ENCODE measurements at regions not wholly inside any gene's neighbourhood (a gene's known extent, or its start where the extent isn't known, plus 50 kb on each side); places are given as distances from the start of the nearest gene placed in this dataset.

GRCh38 chr4:177532358-177532757, 90.1 kb upstream of the AGA start:
- H3K36me3 ChIP-seq (ENCODE audit: control insufficient read depth, insufficient read depth, low read length): no peaks in the 10 kb centered on the region
- H2AK9ac ChIP-seq (replicated peaks; ENCODE audit: low read depth, low read length, poor library complexity): no peak overlapping the region
- ATAC-seq (ENCODE audit: low read depth) (no peak), DNase-seq (peak; percentile 19)
- H3K4me1 ChIP-seq (ENCODE audit: control insufficient read depth, insufficient read depth, low read length): 0 out of 2 replicates have a peak, but pooled peaks cover 3% of the 10 kb centered on the region
- H3K9me3 ChIP-seq (ENCODE audit: control insufficient read depth, insufficient read depth, low read length): no peaks in the 10 kb centered on the region
- CTCF ChIA-PET: no interaction called here
- no peak overlapping the region for H3K23ac ChIP-seq (ENCODE audit: low read depth, low read length)
- no peak overlapping the region for H4K5ac ChIP-seq (ENCODE audit: low read depth, low read length)
- no peaks in the 10 kb centered on the region for H3K79me1 ChIP-seq (ENCODE audit: low read depth in 1 of 2, low read length in 2 of 2)
- H3K27ac ChIP-seq (ENCODE audit: insufficient read depth, low read length): no peak overlapping the region
- no peak overlapping the region for H2AFZ ChIP-seq (replicated peaks; ENCODE audit: low read length, poor library complexity)
- H4K8ac ChIP-seq (ENCODE audit: low read depth in 2 of 2, low read length in 2 of 2): no peak overlapping the region
- dilution Hi-C loops (cut with HindIII; ENCODE audit: low sequenced_read_pairs, unreplicated experiment): no loop called here
- no peak overlapping the region for H2AK5ac ChIP-seq (ENCODE audit: low read depth, low read length)
- H2BK120ac ChIP-seq (ENCODE audit: low read depth, low read length): no peak overlapping the region
- no CpG with 5 or more reads among the region's 2 CpGs for WGBS, 2 experiments (ENCODE audit: extremely low coverage in 2 of 2, insufficient read length in 1 of 2)
- no peak overlapping the region for H3K4ac ChIP-seq (ENCODE audit: low read depth, low read length)
- no peak overlapping the region for H3K4me3 ChIP-seq (ENCODE audit: insufficient read depth, low read depth, low read length)
- no peak overlapping the region for H2BK15ac ChIP-seq (ENCODE audit: low read depth, low read length)
- intact Hi-C loops (cut with micrococcal nuclease): loop anchor here (5.0 kb wide), 1 partner anchor 85 kb away; no protein-coding TSS in a partner anchor
- no TSS peak for BruUV-seq (replicated peaks)
- no peak overlapping the region for H3K9ac ChIP-seq (ENCODE audit: low read depth, low read length)
- no peak overlapping the region for H2BK20ac ChIP-seq (ENCODE audit: low read depth, low read length)
- no peak overlapping the region for H2BK5ac ChIP-seq (ENCODE audit: low read depth, low read length, poor library complexity, severe bottlenecking)
- POLR2A ChIA-PET (ENCODE audit: unreplicated experiment): no interaction called here
- H3K9me1 ChIP-seq (ENCODE audit: insufficient read depth, low read length): no peaks in the 10 kb centered on the region
- no peak overlapping the region for H3K18ac ChIP-seq (ENCODE audit: low read depth, low read length)
- no peak overlapping the region for H3K56ac ChIP-seq (ENCODE audit: extremely low read depth, insufficient read depth, low read length)
- no peak overlapping the region for H3K14ac ChIP-seq (replicated peaks; ENCODE audit: low read depth, low read length)
- no peak overlapping the region for H3K4me2 ChIP-seq (ENCODE audit: low read depth, low read length)
- in situ Hi-C loops (cut with MboI; ENCODE audit: low sequenced_read_pairs): loop anchor here (25.0 kb wide), 1 partner anchor 1170 kb away; no protein-coding TSS in a partner anchor
- TF ChIP-seq BHLHE40 (IDR thresholded peaks at IDR 0.05; ENCODE audit: low read depth, low read length) (no peak), CEBPB (IDR thresholded peaks at IDR 0.05; ENCODE audit: low read depth, low read length) (peak; percentile 73)
- H4K20me1 ChIP-seq (ENCODE audit: insufficient read depth, low read length): no peaks in the 10 kb centered on the region
- H4K91ac ChIP-seq (ENCODE audit: insufficient read depth, low read depth, low read length): no peak overlapping the region
- H3K27me3 ChIP-seq (ENCODE audit: control insufficient read depth, insufficient read depth, low read length): no peaks in the 10 kb centered on the region

Data from IMR-90 (cell line).